IMR-90 (cell line): ENCODE measurements at regions not wholly inside any gene's neighbourhood (a gene's known extent, or its start where the extent isn't known, plus 50 kb on each side); places are given as distances from the start of the nearest gene placed in this dataset.

Experiments used
- ATAC-seq: fragments of 200-7000 bp; cut with Tn5 transposase; 2 replicates; pipeline ENCODE4 v1.9.1; 2020; ENCODE audit warnings: low read depth, mild to moderate bottlenecking, moderate library complexity
- BruUV-seq: library from RNA; stranded (reverse); fragments of 400-500 nt; replicated peaks from 2 replicates; lab custom pipeline; 2021; lab: Mats Ljungman, UMichigan
- CTCF ChIA-PET: fragments of 300-600 bp; formaldehyde crosslinking; extraction: SDS; loops from one replicate; lab custom pipeline; 2021; ENCODE audit warnings: antibody characterized with exemption; lab: Yijun Ruan, JAX
- POLR2A ChIA-PET: fragments of 300-600 bp; sonication (Branson Sonifier 250); formaldehyde crosslinking; loops from one replicate; lab custom pipeline; 2022; ENCODE audit warnings: antibody characterized with exemption; ENCODE audit not compliant: unreplicated experiment; lab: Charles Lee
- DNase-seq: peaks from one replicate; pipeline ENCODE4 v3.0.0; 2013
- H2AFZ ChIP-seq: replicated peaks from 2 replicates; pipeline ENCODE3; 2013; ENCODE audit warnings: low read length, mild to moderate bottlenecking; ENCODE audit not compliant: poor library complexity
- H2AK5ac ChIP-seq: 2 replicates; pipeline ENCODE4 v1.6.1; 2013; ENCODE audit warnings: low read depth, low read length, inconsistent platforms
- H2AK9ac ChIP-seq: replicated peaks from 2 replicates; pipeline ENCODE3; 2013; ENCODE audit warnings: mild to moderate bottlenecking, low read depth, low read length, moderate library complexity; ENCODE audit not compliant: poor library complexity
- H2BK120ac ChIP-seq: 2 replicates; pipeline ENCODE4 v1.6.1; 2013; ENCODE audit warnings: low read depth, low read length, inconsistent platforms
- H2BK15ac ChIP-seq: 3 replicates; pipeline ENCODE4 v1.6.1; 2013; ENCODE audit warnings: low read depth, low read length, inconsistent platforms
- H2BK20ac ChIP-seq: 2 replicates; pipeline ENCODE4 v1.6.1; 2013; ENCODE audit warnings: low read depth, mild to moderate bottlenecking, inconsistent platforms, low read length, moderate library complexity
- H2BK5ac ChIP-seq: 2 replicates; pipeline ENCODE4 v1.6.1; 2013; ENCODE audit warnings: mild to moderate bottlenecking, low read depth, low read length, inconsistent platforms; ENCODE audit not compliant: poor library complexity, severe bottlenecking
- H3K14ac ChIP-seq: replicated peaks from 2 replicates; pipeline ENCODE4 v1.6.1; 2013; ENCODE audit warnings: low read depth, low read length, inconsistent platforms
- H3K18ac ChIP-seq: 2 replicates; pipeline ENCODE4 v1.6.1; 2013; ENCODE audit warnings: low read depth, low read length, control low read depth
- H3K23ac ChIP-seq: 2 replicates; pipeline ENCODE4 v1.6.1; 2013; ENCODE audit warnings: low read depth, low read length, inconsistent platforms
- H3K27ac ChIP-seq: 2 replicates; pipeline ENCODE4 v1.5.1; 2013; ENCODE audit warnings: mild to moderate bottlenecking, control low read depth, low read length; ENCODE audit not compliant: insufficient read depth
- H3K27me3 ChIP-seq: 2 replicates; pipeline ENCODE4 v1.6.1; 2013; ENCODE audit warnings: low read length; ENCODE audit not compliant: control insufficient read depth, insufficient read depth
- H3K36me3 ChIP-seq: 2 replicates; pipeline ENCODE4 v1.6.1; 2013; ENCODE audit warnings: low read length, mixed read lengths; ENCODE audit not compliant: control insufficient read depth, insufficient read depth
- H3K4ac ChIP-seq: 2 replicates; pipeline ENCODE4 v1.6.1; 2013; ENCODE audit warnings: low read depth, low read length, inconsistent platforms
- H3K4me1 ChIP-seq: 2 replicates; pipeline ENCODE4 v1.6.1; 2013; ENCODE audit warnings: low read length, mixed read lengths; ENCODE audit not compliant: control insufficient read depth, insufficient read depth
- H3K4me2 ChIP-seq: 2 replicates; pipeline ENCODE4 v1.6.1; 2013; ENCODE audit warnings: low read depth, mild to moderate bottlenecking, control low read depth, low read length, moderate library complexity
- H3K4me3 ChIP-seq: 2 replicates; pipeline ENCODE4 v1.5.1; 2013; ENCODE audit warnings: low read depth, mild to moderate bottlenecking, control low read depth, low read length, moderate library complexity; ENCODE audit not compliant: insufficient read depth
- H3K56ac ChIP-seq: 2 replicates; pipeline ENCODE4 v1.6.1; 2013; ENCODE audit warnings: low read length, inconsistent platforms; ENCODE audit not compliant: insufficient read depth; ENCODE audit errors: extremely low read depth
- H3K79me1 ChIP-seq, 2 experiments: 2 replicates each; pipeline ENCODE4 v1.6.1; 2013; ENCODE audit warnings: low read length in 2 of 2, inconsistent platforms in 1 of 2, low read depth in 1 of 2
- H3K9ac ChIP-seq: 2 replicates; pipeline ENCODE4 v1.6.1; 2013; ENCODE audit warnings: low read depth, low read length, control low read depth
- H3K9me1 ChIP-seq: 2 replicates; pipeline ENCODE4 v1.6.1; 2013; ENCODE audit warnings: low read length, inconsistent platforms; ENCODE audit not compliant: insufficient read depth
- H3K9me3 ChIP-seq: 2 replicates; pipeline ENCODE4 v1.6.1; 2013; ENCODE audit warnings: low read length; ENCODE audit not compliant: control insufficient read depth, insufficient read depth
- H4K20me1 ChIP-seq: 2 replicates; pipeline ENCODE4 v1.6.1; 2013; ENCODE audit warnings: low read length, inconsistent platforms; ENCODE audit not compliant: insufficient read depth
- H4K5ac ChIP-seq: 2 replicates; pipeline ENCODE4 v1.6.1; 2013; ENCODE audit warnings: mild to moderate bottlenecking, low read depth, low read length, control low read depth
- H4K8ac ChIP-seq, 2 experiments: 2 replicates each; pipeline ENCODE4 v1.6.1; 2013; ENCODE audit warnings: low read depth in 2 of 2, low read length in 2 of 2, control low read depth in 1 of 2, inconsistent platforms in 1 of 2
- H4K91ac ChIP-seq: 2 replicates; pipeline ENCODE4 v1.6.1; 2013; ENCODE audit warnings: low read depth, low read length, inconsistent platforms; ENCODE audit not compliant: insufficient read depth
- BHLHE40 ChIP-seq: fragments of 150-350 bp; IDR thresholded peaks from 2 replicates; pipeline ENCODE4 v1.6.1; 2016; ENCODE audit warnings: mild to moderate bottlenecking, low read depth, low read length
- CEBPB ChIP-seq: IDR thresholded peaks from 2 replicates; pipeline ENCODE4 v1.6.1; 2012; ENCODE audit warnings: low read depth, low read length, improper control_type of control experiment
- ELK1 ChIP-seq: fragments of 150-350 bp; IDR thresholded peaks from 2 replicates; pipeline ENCODE4 v1.6.1; 2016; ENCODE audit warnings: low read depth, mild to moderate bottlenecking, low read length, moderate library complexity, borderline replicate concordance
- FOS ChIP-seq: fragments of 150-350 bp; IDR thresholded peaks from 2 replicates; pipeline ENCODE4 v1.6.1; 2016; ENCODE audit warnings: low read depth, low read length
- MAFK ChIP-seq: IDR thresholded peaks from 2 replicates; pipeline ENCODE4 v1.6.1; 2012; ENCODE audit warnings: low read depth, low read length, improper control_type of control experiment
- MAZ ChIP-seq: IDR thresholded peaks from 2 replicates; pipeline ENCODE4 v1.6.1; 2012; ENCODE audit warnings: low read depth, mild to moderate bottlenecking, low read length, improper control_type of control experiment, moderate library complexity, borderline replicate concordance
- MXI1 ChIP-seq: IDR thresholded peaks from 2 replicates; pipeline ENCODE4 v1.6.1; 2012; ENCODE audit warnings: low read depth, mild to moderate bottlenecking, low read length, moderate library complexity, borderline replicate concordance
- NFE2L2 ChIP-seq: fragments of 150-350 bp; IDR thresholded peaks from 2 replicates; pipeline ENCODE4 v1.6.1; 2016; ENCODE audit warnings: low read depth, mild to moderate bottlenecking, low read length
- POLR2A ChIP-seq: IDR thresholded peaks from 2 replicates; pipeline ENCODE4 v1.6.1; 2012; ENCODE audit warnings: mild to moderate bottlenecking, low read depth, low read length
- RAD21 ChIP-seq: IDR thresholded peaks from 2 replicates; pipeline ENCODE4 v1.6.1; 2012; ENCODE audit warnings: low read length, improper control_type of control experiment
- RFX5 ChIP-seq: IDR thresholded peaks from 2 replicates; pipeline ENCODE4 v1.8.0; 2012; ENCODE audit warnings: low read depth, mild to moderate bottlenecking, low read length, moderate library complexity
- WGBS, 2 experiments: methylation state at CpG; one replicate each; pipeline versions ENCODE4 v1.1.5 to v1.1.7; 2013; ENCODE audit warnings: missing lambda C conversion rate in 2 of 2; ENCODE audit not compliant: insufficient read length in 1 of 2; ENCODE audit errors: extremely low coverage in 2 of 2; 5-methylcytosine and 5-hydroxymethylcytosine counted together
- dilution Hi-C: fragments of 300-500 bp; cut with HindIII; formaldehyde crosslinking; loops from one replicate; pipeline ENCODE4 v1.14.3; 2018; ENCODE audit warnings: low sequenced_read_pairs; ENCODE audit not compliant: unreplicated experiment
- in situ Hi-C: fragments of 300-500 bp; cut with MboI; formaldehyde crosslinking; loops from 3 replicates; pipeline ENCODE4 v1.14.3; 2019; ENCODE audit warnings: low sequenced_read_pairs, inconsistent platforms, mixed read lengths
- intact Hi-C: fragments of 100-400 bp; cut with micrococcal nuclease; formaldehyde crosslinking; loops from 2 replicates; pipeline ENCODE4 v1.10.0; 2022
- TF ChIP-seq, protein P1 (sequence below): fragments of 150-350 bp; IDR thresholded peaks from 2 replicates; pipeline ENCODE4 v1.6.1; 2017; ENCODE audit warnings: mild to moderate bottlenecking, antibody characterized with exemption, low read length, low read depth
- TF ChIP-seq, protein P2 (sequence below): conservative IDR thresholded peaks from 2 replicates; pipeline ENCODE4 v1.5.1; 2012; ENCODE audit warnings: mild to moderate bottlenecking, low read depth, low read length, improper control_type of control experiment

DNA sequence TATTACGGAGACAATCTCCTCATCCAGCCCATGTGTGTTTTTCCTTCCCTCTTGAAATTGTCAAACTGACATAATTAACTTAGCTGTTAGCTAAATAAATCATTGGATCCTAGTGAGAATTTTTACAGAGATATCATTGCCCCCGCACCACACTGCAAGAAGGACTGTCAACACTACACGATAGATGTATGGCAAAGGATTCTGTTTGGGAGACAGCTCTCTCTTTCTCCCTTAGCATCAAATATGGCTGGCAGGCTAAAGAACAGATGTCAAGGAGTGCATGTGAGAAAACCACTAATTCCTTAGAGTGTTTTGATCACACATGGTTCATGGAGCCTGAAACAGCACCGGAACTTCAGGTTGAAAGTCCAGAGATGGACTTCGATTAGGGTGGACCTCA is 136.8 kb downstream of the KCNA5 start:
- H3K18ac ChIP-seq, result no peak overlapping the region
- H3K9ac ChIP-seq, result no peak overlapping the region
- H3K4me3 ChIP-seq, result no peak overlapping the region
- no TSS peak for BruUV-seq
- TF ChIP-seq BHLHE40, result no peak
- no peak for TF ChIP-seq RFX5
- TF ChIP-seq, protein P1, sequence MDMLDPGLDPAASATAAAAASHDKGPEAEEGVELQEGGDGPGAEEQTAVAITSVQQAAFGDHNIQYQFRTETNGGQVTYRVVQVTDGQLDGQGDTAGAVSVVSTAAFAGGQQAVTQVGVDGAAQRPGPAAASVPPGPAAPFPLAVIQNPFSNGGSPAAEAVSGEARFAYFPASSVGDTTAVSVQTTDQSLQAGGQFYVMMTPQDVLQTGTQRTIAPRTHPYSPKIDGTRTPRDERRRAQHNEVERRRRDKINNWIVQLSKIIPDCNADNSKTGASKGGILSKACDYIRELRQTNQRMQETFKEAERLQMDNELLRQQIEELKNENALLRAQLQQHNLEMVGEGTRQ, result no peak
- TF ChIP-seq, protein P2, sequence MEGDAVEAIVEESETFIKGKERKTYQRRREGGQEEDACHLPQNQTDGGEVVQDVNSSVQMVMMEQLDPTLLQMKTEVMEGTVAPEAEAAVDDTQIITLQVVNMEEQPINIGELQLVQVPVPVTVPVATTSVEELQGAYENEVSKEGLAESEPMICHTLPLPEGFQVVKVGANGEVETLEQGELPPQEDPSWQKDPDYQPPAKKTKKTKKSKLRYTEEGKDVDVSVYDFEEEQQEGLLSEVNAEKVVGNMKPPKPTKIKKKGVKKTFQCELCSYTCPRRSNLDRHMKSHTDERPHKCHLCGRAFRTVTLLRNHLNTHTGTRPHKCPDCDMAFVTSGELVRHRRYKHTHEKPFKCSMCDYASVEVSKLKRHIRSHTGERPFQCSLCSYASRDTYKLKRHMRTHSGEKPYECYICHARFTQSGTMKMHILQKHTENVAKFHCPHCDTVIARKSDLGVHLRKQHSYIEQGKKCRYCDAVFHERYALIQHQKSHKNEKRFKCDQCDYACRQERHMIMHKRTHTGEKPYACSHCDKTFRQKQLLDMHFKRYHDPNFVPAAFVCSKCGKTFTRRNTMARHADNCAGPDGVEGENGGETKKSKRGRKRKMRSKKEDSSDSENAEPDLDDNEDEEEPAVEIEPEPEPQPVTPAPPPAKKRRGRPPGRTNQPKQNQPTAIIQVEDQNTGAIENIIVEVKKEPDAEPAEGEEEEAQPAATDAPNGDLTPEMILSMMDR, result no peak
- no peak for TF ChIP-seq FOS
- TF ChIP-seq POLR2A, result no peak
- no peak for TF ChIP-seq MXI1
- no peak for TF ChIP-seq CEBPB
- no peak for TF ChIP-seq RAD21
- no peak for TF ChIP-seq MAFK
- TF ChIP-seq NFE2L2, result no peak
- no peak for TF ChIP-seq MAZ
- no peak for TF ChIP-seq ELK1
- H3K9me3 ChIP-seq, result no peaks in the 10 kb centered on the region
- ATAC-seq (no peak), DNase-seq (no peak)
- dilution Hi-C loops, result no loop called here
- in situ Hi-C loops, result no loop called here
- H3K79me1 ChIP-seq, result no peaks in the 10 kb centered on the region
- WGBS, 2 experiments, result 88% methylated on average over 1 of the region's 5 CpGs; no CpG with 5 or more reads in 1 of the 2 experiments
- no peak overlapping the region for H3K23ac ChIP-seq
- H2AK5ac ChIP-seq, result no peak overlapping the region
- no peak overlapping the region for H2BK5ac ChIP-seq
- H2BK120ac ChIP-seq, result no peak overlapping the region
- no peak overlapping the region for H3K14ac ChIP-seq
- H4K91ac ChIP-seq, result no peak overlapping the region
- CTCF ChIA-PET, result interaction anchor here (0.9 to 1.4 kb wide), 2 partner anchors 12 to 20 kb away, joined by 3 read pairs; no protein-coding TSS in a partner anchor
- H2AK9ac ChIP-seq, result no peak overlapping the region
- no peaks in the 10 kb centered on the region for H3K36me3 ChIP-seq
- no peak overlapping the region for H3K4me2 ChIP-seq
- no peaks in the 10 kb centered on the region for H3K27me3 ChIP-seq
- H3K27ac ChIP-seq, result no peak overlapping the region
- no peak overlapping the region for H2BK20ac ChIP-seq
- no peak overlapping the region for H2AFZ ChIP-seq
- no peak overlapping the region for H2BK15ac ChIP-seq
- no peak overlapping the region for H4K5ac ChIP-seq
- POLR2A ChIA-PET, result no interaction called here
- no peaks in the 10 kb centered on the region for H3K4me1 ChIP-seq
- no peak overlapping the region for H3K4ac ChIP-seq
- H4K8ac ChIP-seq, result no peak overlapping the region
- no peaks in the 10 kb centered on the region for H3K9me1 ChIP-seq
- H3K56ac ChIP-seq, result no peak overlapping the region
- no peaks in the 10 kb centered on the region for H4K20me1 ChIP-seq
- intact Hi-C loops, result no loop called here
